ENCODE measurements at regions not wholly inside any gene's neighbourhood (a gene's known extent, or its start where the extent isn't known, plus 50 kb on each side); places are given as distances from the start of the nearest gene placed in this dataset.
A peak's percentile ranks its signal among the peaks of the same experiment; 100 is the strongest.

DNA sequence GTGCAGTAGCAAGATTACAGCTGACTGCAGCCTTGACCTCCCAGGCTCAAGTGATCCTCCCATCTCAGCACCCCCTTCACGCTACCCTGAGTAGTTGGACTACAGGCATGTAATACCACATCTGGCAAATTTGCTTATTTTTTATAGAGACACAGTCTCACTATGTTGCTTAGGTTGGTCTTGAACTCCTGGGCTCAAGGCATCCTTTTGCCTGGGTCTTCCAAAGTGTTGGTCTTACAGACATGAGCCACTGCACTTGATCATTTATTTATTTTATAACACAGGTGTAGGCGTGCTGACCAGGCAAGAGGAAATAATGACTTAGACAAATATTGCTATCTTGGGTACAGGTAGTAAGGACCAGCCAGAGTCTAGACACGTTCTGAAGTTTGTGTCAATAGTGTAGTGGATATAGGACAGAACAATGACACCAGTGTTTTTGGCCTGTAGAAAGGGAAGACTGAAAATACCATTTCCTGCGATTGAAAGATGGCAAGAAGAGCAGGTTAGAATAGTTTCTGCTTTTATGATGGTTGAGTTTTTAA lies 71.0 kb upstream of the THUMPD2 start:
- DNase-seq (ENCODE audit: low spot score): no peak
- in situ Hi-C loops (cut with MboI; ENCODE audit: low pct_unique_long_range_greater_than_20kb, low sequenced_read_pairs, unreplicated experiment): no loop called here
- TF ChIP-seq, protein P1, sequence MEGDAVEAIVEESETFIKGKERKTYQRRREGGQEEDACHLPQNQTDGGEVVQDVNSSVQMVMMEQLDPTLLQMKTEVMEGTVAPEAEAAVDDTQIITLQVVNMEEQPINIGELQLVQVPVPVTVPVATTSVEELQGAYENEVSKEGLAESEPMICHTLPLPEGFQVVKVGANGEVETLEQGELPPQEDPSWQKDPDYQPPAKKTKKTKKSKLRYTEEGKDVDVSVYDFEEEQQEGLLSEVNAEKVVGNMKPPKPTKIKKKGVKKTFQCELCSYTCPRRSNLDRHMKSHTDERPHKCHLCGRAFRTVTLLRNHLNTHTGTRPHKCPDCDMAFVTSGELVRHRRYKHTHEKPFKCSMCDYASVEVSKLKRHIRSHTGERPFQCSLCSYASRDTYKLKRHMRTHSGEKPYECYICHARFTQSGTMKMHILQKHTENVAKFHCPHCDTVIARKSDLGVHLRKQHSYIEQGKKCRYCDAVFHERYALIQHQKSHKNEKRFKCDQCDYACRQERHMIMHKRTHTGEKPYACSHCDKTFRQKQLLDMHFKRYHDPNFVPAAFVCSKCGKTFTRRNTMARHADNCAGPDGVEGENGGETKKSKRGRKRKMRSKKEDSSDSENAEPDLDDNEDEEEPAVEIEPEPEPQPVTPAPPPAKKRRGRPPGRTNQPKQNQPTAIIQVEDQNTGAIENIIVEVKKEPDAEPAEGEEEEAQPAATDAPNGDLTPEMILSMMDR (IDR thresholded peaks at IDR 0.05; ENCODE audit: extremely low read depth, insufficient read depth, missing control alignments): no peak

DNA sequence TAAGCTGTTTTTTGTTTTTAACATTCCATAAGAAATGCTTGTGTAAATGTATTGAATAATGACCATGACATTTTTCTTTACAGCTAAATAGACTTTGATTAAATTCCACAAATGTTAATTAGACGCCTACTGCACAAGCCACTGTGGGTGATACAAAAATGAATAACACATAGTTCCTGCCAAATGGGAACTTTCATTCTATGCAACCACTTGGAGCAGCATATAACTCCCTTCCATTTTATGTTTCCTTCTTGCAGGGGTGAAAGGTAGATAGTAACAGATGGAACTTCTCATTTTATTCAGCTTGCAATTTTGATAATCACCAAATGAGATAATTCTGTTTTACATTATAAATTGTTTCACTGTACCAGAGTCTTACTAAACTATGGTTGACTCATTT lies 70.0 kb upstream of the THUMPD2 start:
- in situ Hi-C loops (cut with MboI; ENCODE audit: low pct_unique_long_range_greater_than_20kb, low sequenced_read_pairs, unreplicated experiment): no loop called here
- TF ChIP-seq, protein P1 (IDR thresholded peaks at IDR 0.05; ENCODE audit: extremely low read depth, insufficient read depth, missing control alignments): no peak
- no peak for DNase-seq (ENCODE audit: low spot score)

DNA sequence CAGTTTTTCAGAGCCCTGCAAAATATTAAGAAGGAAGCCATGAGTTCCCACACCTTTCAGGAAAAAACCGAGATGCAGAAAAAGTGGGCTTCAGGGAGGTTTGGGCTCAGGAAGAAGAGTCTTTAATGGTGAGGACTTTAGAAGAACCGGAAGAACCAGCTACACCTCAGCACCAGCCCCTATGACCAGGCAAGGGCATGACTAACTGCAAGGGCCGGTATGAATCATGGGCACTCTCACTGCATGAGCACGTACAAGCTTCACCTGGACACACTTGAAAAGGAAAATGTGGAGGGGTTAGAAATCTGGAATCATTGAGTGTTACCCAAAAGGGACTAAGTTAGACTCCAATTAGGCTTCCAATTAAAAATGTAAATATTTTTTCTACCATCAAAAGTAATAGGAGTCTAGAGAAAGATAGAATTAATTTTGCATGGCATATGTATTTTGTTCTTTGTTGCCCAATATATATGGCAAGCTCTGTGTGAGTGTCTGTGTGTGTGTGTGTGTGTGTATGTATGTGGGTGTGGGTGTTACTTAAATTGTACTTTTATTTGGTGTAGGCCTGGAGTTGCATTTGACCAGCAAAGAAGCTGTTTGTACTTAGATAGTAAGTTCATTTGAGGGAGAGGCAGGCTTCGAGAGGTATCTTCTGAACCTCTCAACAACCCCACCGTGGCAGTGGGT lies 66.5 kb upstream of the THUMPD2 start:
- TF ChIP-seq, protein P1 (IDR thresholded peaks at IDR 0.05; ENCODE audit: extremely low read depth, insufficient read depth, missing control alignments): no peak
- no peak for DNase-seq (ENCODE audit: low spot score)
- in situ Hi-C loops (cut with MboI; ENCODE audit: low pct_unique_long_range_greater_than_20kb, low sequenced_read_pairs, unreplicated experiment): no loop called here

DNA sequence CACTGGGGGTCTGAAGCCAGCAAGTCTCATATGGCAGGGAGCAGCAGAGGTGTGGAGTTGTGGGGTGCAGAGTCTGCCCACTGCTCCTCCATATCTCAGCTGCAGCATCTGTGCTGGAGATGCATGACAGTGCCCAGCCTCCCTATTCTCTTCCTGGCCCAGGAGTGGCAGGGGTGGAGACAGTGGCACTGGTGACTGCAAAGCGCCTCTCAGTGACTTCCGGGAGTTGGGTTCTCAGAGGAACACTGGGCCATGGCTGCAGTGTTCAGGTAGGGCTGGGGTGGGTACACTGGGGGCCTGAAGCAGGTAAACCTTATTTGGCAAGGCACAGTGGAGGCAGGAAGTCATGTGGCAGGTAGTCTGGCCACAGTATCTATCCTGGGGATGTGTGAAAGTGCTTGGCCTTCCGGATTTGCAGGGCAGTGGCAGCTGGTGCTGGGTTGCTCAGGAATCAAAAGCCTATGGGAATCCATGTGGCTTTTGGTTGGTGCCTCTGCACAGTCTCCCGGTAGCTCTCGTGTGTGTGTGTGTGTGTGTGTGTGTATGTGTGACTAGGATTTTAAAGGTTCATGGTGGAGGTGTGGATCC lies 60.3 kb upstream of the THUMPD2 start:
- TF ChIP-seq, protein P1 (IDR thresholded peaks at IDR 0.05; ENCODE audit: extremely low read depth, insufficient read depth, missing control alignments): no peak
- in situ Hi-C loops (cut with MboI; ENCODE audit: low pct_unique_long_range_greater_than_20kb, low sequenced_read_pairs, unreplicated experiment): no loop called here
- DNase-seq (ENCODE audit: low spot score): no peak

DNA sequence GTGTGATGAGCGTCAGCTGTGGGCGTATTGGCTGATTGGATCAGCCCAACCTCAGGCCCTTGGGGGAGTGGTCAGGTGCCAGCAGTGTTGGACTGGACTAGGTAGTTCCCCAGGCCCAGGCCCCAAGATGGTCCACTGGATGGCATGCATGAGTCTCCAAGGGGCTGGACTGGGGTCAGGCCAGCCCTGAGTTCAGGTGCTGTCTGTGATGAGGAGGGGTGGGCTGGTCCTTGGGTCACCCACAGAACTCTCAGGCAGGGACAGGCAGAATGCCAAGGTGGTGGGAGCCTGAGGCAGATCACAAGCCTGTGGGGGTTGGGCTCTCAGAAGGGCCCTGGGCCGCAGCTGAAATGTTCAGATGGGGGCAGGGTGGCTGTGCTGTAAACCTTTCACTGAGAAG lies 59.5 kb upstream of the THUMPD2 start:
- TF ChIP-seq, protein P1 (IDR thresholded peaks at IDR 0.05; ENCODE audit: extremely low read depth, insufficient read depth, missing control alignments): no peak
- DNase-seq (ENCODE audit: low spot score): no peak
- in situ Hi-C loops (cut with MboI; ENCODE audit: low pct_unique_long_range_greater_than_20kb, low sequenced_read_pairs, unreplicated experiment): no loop called here

DNA sequence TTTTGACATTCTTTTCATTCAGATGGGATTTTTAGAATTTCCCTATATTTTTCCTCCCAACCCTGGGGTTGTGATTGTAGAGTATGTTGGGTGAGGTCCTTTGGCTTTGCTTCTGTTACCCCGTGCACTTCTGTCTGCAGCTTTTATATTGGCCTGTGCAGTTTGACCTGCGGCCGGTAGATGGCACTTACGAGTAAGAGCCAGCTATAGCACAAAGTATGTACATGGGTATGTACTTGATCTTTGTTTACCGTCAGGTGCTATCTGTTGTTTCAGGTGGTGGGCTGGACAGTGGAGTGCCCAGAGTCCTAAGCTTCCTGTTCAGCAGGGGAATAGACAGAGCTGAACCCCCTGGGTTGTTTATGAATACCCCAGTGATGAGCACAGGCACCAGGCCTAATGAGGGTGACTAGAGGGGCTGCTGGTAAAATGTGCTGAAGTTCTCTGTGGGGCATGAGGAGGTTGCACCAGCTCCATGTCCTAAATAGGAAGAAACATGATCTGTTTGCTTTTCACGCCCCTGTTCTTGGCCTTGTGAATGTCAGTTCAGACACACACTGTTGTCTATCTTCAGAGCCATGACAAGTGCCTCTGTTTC lies 58.9 kb upstream of the THUMPD2 start:
- TF ChIP-seq, protein P1 (IDR thresholded peaks at IDR 0.05; ENCODE audit: extremely low read depth, insufficient read depth, missing control alignments): peak; percentile 92
- in situ Hi-C loops (cut with MboI; ENCODE audit: low pct_unique_long_range_greater_than_20kb, low sequenced_read_pairs, unreplicated experiment): no loop called here
- peak; percentile 33 for DNase-seq (ENCODE audit: low spot score)
